Caco-2 (cell line): ENCODE measurements at regions not wholly inside any gene's neighbourhood (a gene's known extent, or its start where the extent isn't known, plus 50 kb on each side); places are given as distances from the start of the nearest gene placed in this dataset.

Experiments
- BruUV-seq: library from RNA; stranded (reverse); fragments of 400-500 nt; replicated peaks from 2 replicates; lab custom pipeline; 2021; lab: Mats Ljungman, UMichigan
- CTCF ChIA-PET: fragments of 300-600 bp; sonication (Branson Sonifier 250); formaldehyde crosslinking; loops from one replicate; lab custom pipeline; 2022; ENCODE audit warnings: antibody characterized with exemption; lab: Charles Lee
- POLR2A ChIA-PET: fragments of 300-600 bp; sonication (Branson Sonifier 250); formaldehyde crosslinking; loops from one replicate; lab custom pipeline; 2022; ENCODE audit warnings: antibody characterized with exemption; lab: Charles Lee
- DNase-seq, 2 experiments: peaks; one replicate each; pipeline versions ENCODE4 v3.0.0 to v3.0.0-alpha.2; 2020 to 2022
- H3K27me3 ChIP-seq: replicated peaks from 2 replicates; pipeline ENCODE4 v1.6.0; 2011; ENCODE audit warnings: low read length; ENCODE audit not compliant: control insufficient read depth, insufficient read depth
- H3K36me3 ChIP-seq: 2 replicates; pipeline ENCODE4 v1.5.1; 2011; ENCODE audit warnings: low read length; ENCODE audit not compliant: control insufficient read depth, insufficient read depth
- H3K4me1 ChIP-seq: fragments of 250-450 bp; sonication (Bioruptor Pico); 2 replicates; pipeline ENCODE4 v1.5.1; 2020; ENCODE audit warnings: mild to moderate bottlenecking
- H3K4me3 ChIP-seq: 2 replicates; pipeline ENCODE4 v1.5.1; 2011; ENCODE audit warnings: low read depth, mild to moderate bottlenecking, control low read depth, low read length
- H3K9me3 ChIP-seq: fragments of 250-450 bp; sonication (Bioruptor Pico); 2 replicates; pipeline ENCODE4 v1.5.1; 2020; ENCODE audit warnings: mild to moderate bottlenecking, moderate library complexity
- H3K27ac Mint-ChIP-seq: one replicate; pipeline ENCODE4 v1.8.0; 2022; ENCODE audit warnings: mixed read lengths; ENCODE audit not compliant: unreplicated experiment
- H3K27me3 Mint-ChIP-seq: one replicate; pipeline ENCODE4 v1.8.0; 2022; ENCODE audit warnings: mixed read lengths; ENCODE audit not compliant: insufficient read depth, unreplicated experiment
- H3K36me3 Mint-ChIP-seq: one replicate; pipeline ENCODE4 v1.8.0; 2022; ENCODE audit warnings: mild to moderate bottlenecking, mixed read lengths; ENCODE audit not compliant: insufficient read depth, unreplicated experiment
- H3K4me1 Mint-ChIP-seq: one replicate; pipeline ENCODE4 v1.8.0; 2022; ENCODE audit warnings: low read depth, mixed read lengths; ENCODE audit not compliant: unreplicated experiment
- H3K4me3 Mint-ChIP-seq: one replicate; pipeline ENCODE4 v1.8.0; 2022; ENCODE audit warnings: mild to moderate bottlenecking, moderate library complexity, mixed read lengths; ENCODE audit not compliant: unreplicated experiment
- H3K9me3 Mint-ChIP-seq: one replicate; pipeline ENCODE4 v1.8.0; 2022; ENCODE audit warnings: mixed read lengths; ENCODE audit not compliant: unreplicated experiment
- intact Hi-C: fragments of 100-400 bp; cut with micrococcal nuclease; formaldehyde crosslinking; loops from one replicate; pipeline ENCODE4 v1.10.0; 2022; ENCODE audit not compliant: unreplicated experiment
- TF ChIP-seq, protein P1 (sequence below), 2 experiments: fragments of 200-600 bp in 1 of 2; IDR thresholded peaks; 1 replicate in 1 of 2; 2 replicates in 1 of 2; pipeline versions ENCODE4 v1.5.1 to v1.8.0; 2011 to 2022; ENCODE audit warnings: antibody characterized with exemption in 1 of 2, control low read depth in 1 of 2, inconsistent platforms in 1 of 2, low read depth in 1 of 2, low read length in 1 of 2, mild to moderate bottlenecking in 1 of 2, moderate library complexity in 1 of 2; ENCODE audit not compliant: insufficient read depth in 1 of 2, severe bottlenecking in 1 of 2, unreplicated experiment in 1 of 2

- Histone ChIP-seq H3K4me3 (no peak overlapping the region), H3K4me1 (no peaks in the 10 kb centered on the region), H3K36me3 (no peaks in the 10 kb centered on the region), H3K9me3 (no peaks in the 10 kb centered on the region; the same call in 1 of the 2 replicates), H3K27me3 (no peaks in the 10 kb centered on the region)
- H3K27ac Mint-ChIP-seq: no peak overlapping the region
- no peak overlapping the region for H3K4me3 Mint-ChIP-seq
- H3K9me3 Mint-ChIP-seq: no peaks in the 10 kb centered on the region
- DNase-seq: no peak
- no peaks in the 10 kb centered on the region for H3K4me1 Mint-ChIP-seq
- POLR2A ChIA-PET: no interaction called here
- CTCF ChIA-PET: no interaction called here
- H3K27me3 Mint-ChIP-seq: peaks cover 8% of the 10 kb centered on the region
- TF ChIP-seq, protein P1, sequence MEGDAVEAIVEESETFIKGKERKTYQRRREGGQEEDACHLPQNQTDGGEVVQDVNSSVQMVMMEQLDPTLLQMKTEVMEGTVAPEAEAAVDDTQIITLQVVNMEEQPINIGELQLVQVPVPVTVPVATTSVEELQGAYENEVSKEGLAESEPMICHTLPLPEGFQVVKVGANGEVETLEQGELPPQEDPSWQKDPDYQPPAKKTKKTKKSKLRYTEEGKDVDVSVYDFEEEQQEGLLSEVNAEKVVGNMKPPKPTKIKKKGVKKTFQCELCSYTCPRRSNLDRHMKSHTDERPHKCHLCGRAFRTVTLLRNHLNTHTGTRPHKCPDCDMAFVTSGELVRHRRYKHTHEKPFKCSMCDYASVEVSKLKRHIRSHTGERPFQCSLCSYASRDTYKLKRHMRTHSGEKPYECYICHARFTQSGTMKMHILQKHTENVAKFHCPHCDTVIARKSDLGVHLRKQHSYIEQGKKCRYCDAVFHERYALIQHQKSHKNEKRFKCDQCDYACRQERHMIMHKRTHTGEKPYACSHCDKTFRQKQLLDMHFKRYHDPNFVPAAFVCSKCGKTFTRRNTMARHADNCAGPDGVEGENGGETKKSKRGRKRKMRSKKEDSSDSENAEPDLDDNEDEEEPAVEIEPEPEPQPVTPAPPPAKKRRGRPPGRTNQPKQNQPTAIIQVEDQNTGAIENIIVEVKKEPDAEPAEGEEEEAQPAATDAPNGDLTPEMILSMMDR (IDR thresholded peaks at IDR 0.05; ENCODE audit: insufficient read depth in 1 of 2, low read depth in 1 of 2, low read length in 1 of 2, severe bottlenecking in 1 of 2, unreplicated experiment in 1 of 2): no peak
- BruUV-seq: no TSS peak
- H3K36me3 Mint-ChIP-seq: no peaks in the 10 kb centered on the region
- intact Hi-C loops: no loop called here
Measured at GRCh38 chr17:56096026-56096810, 57.1 kb upstream of the ANKFN1 start.

GRCh38 chr17:56098746-56099145 lies 54.5 kb upstream of the ANKFN1 start:
- POLR2A ChIA-PET: no interaction called here
- CTCF ChIA-PET: no interaction called here
- Mint-ChIP-seq H3K4me1 (no peaks in the 10 kb centered on the region), H3K27me3 (peaks cover 5% of the 10 kb centered on the region), H3K9me3 (no peaks in the 10 kb centered on the region), H3K27ac (no peak overlapping the region), H3K36me3 (no peaks in the 10 kb centered on the region), H3K4me3 (no peak overlapping the region)
- intact Hi-C loops: no loop called here
- Histone ChIP-seq H3K36me3 (no peaks in the 10 kb centered on the region), H3K4me3 (no peak overlapping the region), H3K27me3 (no peaks in the 10 kb centered on the region), H3K4me1 (no peaks in the 10 kb centered on the region), H3K9me3 (no peaks in the 10 kb centered on the region; the same call in 1 of the 2 replicates)
- TF ChIP-seq, protein P1 (IDR thresholded peaks at IDR 0.05; ENCODE audit: insufficient read depth in 1 of 2, low read depth in 1 of 2, low read length in 1 of 2, severe bottlenecking in 1 of 2, unreplicated experiment in 1 of 2): no peak
- DNase-seq: no peak
- no TSS peak for BruUV-seq

GRCh38 chr17:56099649-56100048 lies 53.6 kb upstream of the ANKFN1 start:
- no peak for DNase-seq
- Mint-ChIP-seq H3K36me3 (no peaks in the 10 kb centered on the region), H3K4me3 (no peak overlapping the region), H3K4me1 (no peaks in the 10 kb centered on the region), H3K27me3 (peaks cover 4% of the 10 kb centered on the region), H3K27ac (no peak overlapping the region), H3K9me3 (no peaks in the 10 kb centered on the region)
- POLR2A ChIA-PET: no interaction called here
- no peak overlapping the region for H3K4me3 ChIP-seq
- H3K27me3 ChIP-seq: no peaks in the 10 kb centered on the region
- H3K36me3 ChIP-seq: no peaks in the 10 kb centered on the region
- BruUV-seq: no TSS peak
- CTCF ChIA-PET: no interaction called here
- no peaks in the 10 kb centered on the region; the same call in 1 of the 2 replicates for H3K9me3 ChIP-seq
- intact Hi-C loops: no loop called here
- no peaks in the 10 kb centered on the region for H3K4me1 ChIP-seq
- TF ChIP-seq, protein P1 (IDR thresholded peaks at IDR 0.05; ENCODE audit: insufficient read depth in 1 of 2, low read depth in 1 of 2, low read length in 1 of 2, severe bottlenecking in 1 of 2, unreplicated experiment in 1 of 2): no peak
